Neural cell (in vitro differentiated cells): ENCODE measurements at regions not wholly inside any gene's neighbourhood (a gene's known extent, or its start where the extent isn't known, plus 50 kb on each side); places are given as distances from the start of the nearest gene placed in this dataset.

ENCODE experiments used
- H2AFZ ChIP-seq: fragments of 200-600, 300-800 bp; sonication (generic), shearing (Covaris generic); 2 replicates; pipeline ENCODE4 v1.6.0; 2014; ENCODE audit warnings: low read depth, mild to moderate bottlenecking, antibody characterized with exemption, low read length, moderate library complexity
- H3F3A ChIP-seq: fragments of 200-600 bp; shearing (Covaris generic); 2 replicates; pipeline ENCODE4 v1.6.1; 2016; ENCODE audit warnings: mild to moderate bottlenecking, moderate library complexity, mixed read lengths, antibody characterized with exemption, low read length; ENCODE audit not compliant: insufficient read depth, poor library complexity, severe bottlenecking
- H3K27ac ChIP-seq: fragments of 200-600, 300-800 bp; sonication (generic), shearing (Covaris generic); 2 replicates; pipeline ENCODE4 v1.5.1; 2014; ENCODE audit warnings: mild to moderate bottlenecking, low read length, moderate library complexity
- H3K27me3 ChIP-seq: fragments of 300-800, 200-600 bp; sonication (generic), shearing (Covaris generic); 2 replicates; pipeline ENCODE4 v1.6.0; 2014; ENCODE audit warnings: mild to moderate bottlenecking, low read depth, low read length, moderate library complexity; ENCODE audit not compliant: insufficient read depth
- H3K36me3 ChIP-seq: fragments of 300-800, 200-600 bp; sonication (generic), shearing (Covaris generic); 2 replicates; pipeline ENCODE4 v1.5.1; 2014; ENCODE audit warnings: mild to moderate bottlenecking, antibody characterized with exemption, low read length, moderate library complexity; ENCODE audit not compliant: insufficient read depth
- H3K4me2 ChIP-seq: fragments of 300-800, 200-600 bp; sonication (generic), shearing (Covaris generic); 2 replicates; pipeline ENCODE4 v1.6.0; 2014; ENCODE audit warnings: mild to moderate bottlenecking, low read length
- H3K4me3 ChIP-seq: fragments of 300-800, 200-600 bp; sonication (generic), shearing (Covaris generic); 2 replicates; pipeline ENCODE4 v1.5.1; 2014; ENCODE audit warnings: mild to moderate bottlenecking, low read length, moderate library complexity
- H3K79me2 ChIP-seq: fragments of 200-600 bp; shearing (Covaris generic); replicated peaks from 2 replicates; pipeline ENCODE4 v1.6.0; 2014; ENCODE audit warnings: mild to moderate bottlenecking, low read length, moderate library complexity; ENCODE audit not compliant: insufficient read depth
- H3K9ac ChIP-seq: fragments of 300-800, 200-600 bp; sonication (generic), shearing (Covaris generic); 2 replicates; pipeline ENCODE4 v1.6.1; 2016; ENCODE audit warnings: mild to moderate bottlenecking, low read length, mixed read lengths
- H3K9me2 ChIP-seq: fragments of 200-600 bp; shearing (Covaris generic); 2 replicates; pipeline ENCODE4 v1.6.1; 2016; ENCODE audit warnings: mild to moderate bottlenecking, low read length, mixed read lengths; ENCODE audit not compliant: insufficient read depth
- H3K9me3 ChIP-seq: fragments of 200-600, 300-800 bp; sonication (generic), shearing (Covaris generic); 2 replicates; pipeline ENCODE4 v1.6.1; 2016; ENCODE audit warnings: mild to moderate bottlenecking, mixed run types, low read length, moderate library complexity, mixed read lengths
- H4K20me1 ChIP-seq: fragments of 200-600 bp; shearing (Covaris generic); 2 replicates; pipeline ENCODE4 v1.6.1; 2016; ENCODE audit warnings: mild to moderate bottlenecking, mixed run types; ENCODE audit not compliant: insufficient read depth
- EP300 ChIP-seq: fragments of 450-650 bp; conservative IDR thresholded peaks from 2 replicates; pipeline ENCODE4 v1.6.1; 2014; ENCODE audit warnings: antibody characterized with exemption, mild to moderate bottlenecking, moderate library complexity; ENCODE audit not compliant: poor library complexity, severe bottlenecking
- EZH2 ChIP-seq: fragments of 200-600, 300-800 bp; shearing (Covaris generic), sonication (generic); IDR thresholded peaks from 2 replicates; pipeline ENCODE4 v1.6.1; 2014; ENCODE audit warnings: antibody characterized with exemption, low read length, borderline replicate concordance, mild to moderate bottlenecking; ENCODE audit not compliant: insufficient read depth, poor library complexity, severe bottlenecking
- MXI1 ChIP-seq: fragments of 450-650 bp; conservative IDR thresholded peaks from 2 replicates; pipeline ENCODE4 v1.6.1; 2014; ENCODE audit warnings: antibody characterized with exemption, mild to moderate bottlenecking; ENCODE audit not compliant: poor library complexity, severe bottlenecking
- POLR2AphosphoS5 ChIP-seq: IDR thresholded peaks from 2 replicates; pipeline ENCODE4 v1.6.1; 2012
- RAD21 ChIP-seq: fragments of 450-650 bp; conservative IDR thresholded peaks from 2 replicates; pipeline ENCODE4 v1.6.1; 2014; ENCODE audit warnings: antibody characterized with exemption, mild to moderate bottlenecking, moderate library complexity
- SMC3 ChIP-seq: fragments of 450-650 bp; conservative IDR thresholded peaks from 2 replicates; pipeline ENCODE4 v1.6.1; 2014; ENCODE audit warnings: antibody characterized with exemption, mild to moderate bottlenecking, moderate library complexity; ENCODE audit not compliant: poor library complexity
- TAF1 ChIP-seq: IDR thresholded peaks from 2 replicates; pipeline ENCODE4 v1.6.1; 2012; ENCODE audit warnings: low read depth
- TF ChIP-seq, protein P1 (sequence below): IDR thresholded peaks from 2 replicates; pipeline ENCODE4 v1.6.1; 2012; ENCODE audit warnings: borderline replicate concordance
- TF ChIP-seq, protein P2 (sequence below): fragments of 450-650 bp; IDR thresholded peaks from 2 replicates; pipeline ENCODE4 v1.5.1; 2014; ENCODE audit warnings: antibody characterized with exemption, mild to moderate bottlenecking, moderate library complexity; ENCODE audit not compliant: poor library complexity, severe bottlenecking

DNA sequence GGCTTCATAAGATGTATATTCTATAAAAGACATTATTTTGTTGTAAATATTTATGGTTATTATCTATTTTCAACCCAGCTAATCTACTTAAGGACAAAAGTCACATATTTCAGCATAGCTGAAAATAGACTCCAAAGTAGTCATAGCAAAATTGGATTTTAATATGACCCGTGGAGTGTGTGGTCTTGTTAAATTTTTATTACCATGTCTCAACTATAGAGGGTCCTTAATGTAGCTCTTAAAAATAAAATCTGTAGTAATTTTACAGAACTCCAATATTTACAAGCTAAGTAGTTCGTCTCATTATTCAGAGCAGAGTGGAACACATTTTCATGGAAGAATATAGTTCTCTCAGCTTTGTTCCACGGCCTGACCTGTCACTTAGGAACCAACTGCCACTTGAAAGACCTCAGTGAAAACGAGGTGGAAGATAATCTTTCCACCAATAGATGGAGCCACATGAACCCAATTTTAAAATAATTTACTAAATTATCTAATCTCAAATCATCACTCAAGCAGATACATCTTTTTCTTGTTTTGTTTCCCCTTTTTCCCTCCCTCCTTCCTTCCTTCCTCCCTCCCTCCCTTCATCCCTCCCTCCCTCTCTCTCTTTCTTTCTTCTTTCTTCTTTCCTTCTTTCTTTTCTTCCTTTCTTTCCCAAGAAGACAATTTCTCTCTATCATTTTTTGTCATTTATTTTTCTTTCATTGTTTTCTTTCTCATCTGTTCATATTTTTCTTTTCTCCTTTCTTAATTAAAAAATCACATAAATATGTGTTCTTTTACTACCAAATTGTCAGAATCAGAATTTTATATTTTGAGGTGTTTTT, 97.2 kb downstream of the CLDN1 start:
- Histone ChIP-seq H3K9me2 (no peaks in the 10 kb centered on the region), H4K20me1 (no peaks in the 10 kb centered on the region), H3K9ac (no peak overlapping the region), H3K4me3 (no peak overlapping the region), H3K36me3 (no peaks in the 10 kb centered on the region), H3K27ac (no peak overlapping the region), H3F3A (no peaks in the 10 kb centered on the region), H3K4me2 (no peak overlapping the region), H2AFZ (no peak overlapping the region), H3K9me3 (no peaks in the 10 kb centered on the region), H3K79me2 (no peaks in the 10 kb centered on the region), H3K27me3 (no peaks in the 10 kb centered on the region)
- TF ChIP-seq, protein P1, sequence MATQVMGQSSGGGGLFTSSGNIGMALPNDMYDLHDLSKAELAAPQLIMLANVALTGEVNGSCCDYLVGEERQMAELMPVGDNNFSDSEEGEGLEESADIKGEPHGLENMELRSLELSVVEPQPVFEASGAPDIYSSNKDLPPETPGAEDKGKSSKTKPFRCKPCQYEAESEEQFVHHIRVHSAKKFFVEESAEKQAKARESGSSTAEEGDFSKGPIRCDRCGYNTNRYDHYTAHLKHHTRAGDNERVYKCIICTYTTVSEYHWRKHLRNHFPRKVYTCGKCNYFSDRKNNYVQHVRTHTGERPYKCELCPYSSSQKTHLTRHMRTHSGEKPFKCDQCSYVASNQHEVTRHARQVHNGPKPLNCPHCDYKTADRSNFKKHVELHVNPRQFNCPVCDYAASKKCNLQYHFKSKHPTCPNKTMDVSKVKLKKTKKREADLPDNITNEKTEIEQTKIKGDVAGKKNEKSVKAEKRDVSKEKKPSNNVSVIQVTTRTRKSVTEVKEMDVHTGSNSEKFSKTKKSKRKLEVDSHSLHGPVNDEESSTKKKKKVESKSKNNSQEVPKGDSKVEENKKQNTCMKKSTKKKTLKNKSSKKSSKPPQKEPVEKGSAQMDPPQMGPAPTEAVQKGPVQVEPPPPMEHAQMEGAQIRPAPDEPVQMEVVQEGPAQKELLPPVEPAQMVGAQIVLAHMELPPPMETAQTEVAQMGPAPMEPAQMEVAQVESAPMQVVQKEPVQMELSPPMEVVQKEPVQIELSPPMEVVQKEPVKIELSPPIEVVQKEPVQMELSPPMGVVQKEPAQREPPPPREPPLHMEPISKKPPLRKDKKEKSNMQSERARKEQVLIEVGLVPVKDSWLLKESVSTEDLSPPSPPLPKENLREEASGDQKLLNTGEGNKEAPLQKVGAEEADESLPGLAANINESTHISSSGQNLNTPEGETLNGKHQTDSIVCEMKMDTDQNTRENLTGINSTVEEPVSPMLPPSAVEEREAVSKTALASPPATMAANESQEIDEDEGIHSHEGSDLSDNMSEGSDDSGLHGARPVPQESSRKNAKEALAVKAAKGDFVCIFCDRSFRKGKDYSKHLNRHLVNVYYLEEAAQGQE, result no peak
- TF ChIP-seq EZH2, result no peak
- peak; percentile 51 for TF ChIP-seq RAD21
- no peak for TF ChIP-seq POLR2AphosphoS5
- TF ChIP-seq, protein P2, sequence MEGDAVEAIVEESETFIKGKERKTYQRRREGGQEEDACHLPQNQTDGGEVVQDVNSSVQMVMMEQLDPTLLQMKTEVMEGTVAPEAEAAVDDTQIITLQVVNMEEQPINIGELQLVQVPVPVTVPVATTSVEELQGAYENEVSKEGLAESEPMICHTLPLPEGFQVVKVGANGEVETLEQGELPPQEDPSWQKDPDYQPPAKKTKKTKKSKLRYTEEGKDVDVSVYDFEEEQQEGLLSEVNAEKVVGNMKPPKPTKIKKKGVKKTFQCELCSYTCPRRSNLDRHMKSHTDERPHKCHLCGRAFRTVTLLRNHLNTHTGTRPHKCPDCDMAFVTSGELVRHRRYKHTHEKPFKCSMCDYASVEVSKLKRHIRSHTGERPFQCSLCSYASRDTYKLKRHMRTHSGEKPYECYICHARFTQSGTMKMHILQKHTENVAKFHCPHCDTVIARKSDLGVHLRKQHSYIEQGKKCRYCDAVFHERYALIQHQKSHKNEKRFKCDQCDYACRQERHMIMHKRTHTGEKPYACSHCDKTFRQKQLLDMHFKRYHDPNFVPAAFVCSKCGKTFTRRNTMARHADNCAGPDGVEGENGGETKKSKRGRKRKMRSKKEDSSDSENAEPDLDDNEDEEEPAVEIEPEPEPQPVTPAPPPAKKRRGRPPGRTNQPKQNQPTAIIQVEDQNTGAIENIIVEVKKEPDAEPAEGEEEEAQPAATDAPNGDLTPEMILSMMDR, result peak; percentile 49
- TF ChIP-seq SMC3, result peak; percentile 28
- no peak for TF ChIP-seq MXI1
- no peak for TF ChIP-seq EP300
- no peak for TF ChIP-seq TAF1

DNA sequence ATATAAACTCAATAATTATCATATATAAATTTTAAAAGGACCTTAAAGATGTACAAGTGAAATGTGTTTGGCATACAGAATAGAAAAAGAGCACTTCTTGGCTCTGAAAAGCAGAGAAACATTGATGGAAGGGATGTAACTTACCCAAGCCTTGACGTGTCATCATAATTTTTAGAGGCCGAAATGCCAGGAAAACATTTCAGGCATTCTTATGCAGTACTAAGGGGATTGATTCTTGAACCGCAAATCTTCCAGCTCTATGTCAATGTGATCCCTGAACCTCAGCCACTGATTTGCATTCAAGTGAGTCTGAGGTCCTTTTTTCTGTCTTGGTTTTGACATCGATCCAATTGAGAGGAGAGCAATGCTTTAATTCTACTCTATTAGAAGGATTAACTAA, 97.8 kb downstream of the CLDN1 start:
- Histone ChIP-seq H3F3A (no peaks in the 10 kb centered on the region), H3K27me3 (no peaks in the 10 kb centered on the region), H3K27ac (no peak overlapping the region), H3K4me2 (no peak overlapping the region), H3K9me3 (no peaks in the 10 kb centered on the region), H3K4me3 (no peak overlapping the region), H3K9ac (no peak overlapping the region), H4K20me1 (no peaks in the 10 kb centered on the region), H3K36me3 (no peaks in the 10 kb centered on the region), H3K9me2 (no peaks in the 10 kb centered on the region), H2AFZ (no peak overlapping the region), H3K79me2 (no peaks in the 10 kb centered on the region)
- TF ChIP-seq POLR2AphosphoS5 (no peak), MXI1 (no peak), RAD21 (no peak), EP300 (no peak), TAF1 (no peak), SMC3 (no peak), EZH2 (no peak)
- TF ChIP-seq, protein P2, result no peak
- TF ChIP-seq, protein P1, result no peak
